Mucosa of descending colon (tissue), 3 donors: ENCODE measurements at regions not wholly inside any gene's neighbourhood (a gene's known extent, or its start where the extent isn't known, plus 50 kb on each side); places are given as distances from the start of the nearest gene placed in this dataset.

Experiments used
- ATAC-seq: fragments of 200-7000 bp; cut with Tn5 transposase; one replicate; pipeline ENCODE4 v1.9.1; 2020; ENCODE audit warnings: mild to moderate bottlenecking, moderate library complexity
- DNase-seq, 3 donors: peaks; one replicate each; pipeline ENCODE4 v3.0.0-alpha.2; 2020
- H3K36me3 ChIP-seq: fragments of 200-600 bp; one replicate; pipeline ENCODE4 v1.8.0; 2021; ENCODE audit warnings: low read depth, mild to moderate bottlenecking
- H3K4me1 ChIP-seq: fragments of 200-600 bp; one replicate; pipeline ENCODE4 v1.8.0; 2021; ENCODE audit warnings: low read depth, mild to moderate bottlenecking
- H3K4me3 ChIP-seq: fragments of 200-600 bp; one replicate; pipeline ENCODE4 v1.8.0; 2021; ENCODE audit warnings: mild to moderate bottlenecking
- H3K9me3 ChIP-seq: fragments of 200-600 bp; one replicate; pipeline ENCODE4 v1.8.0; 2021; ENCODE audit warnings: mild to moderate bottlenecking
- intact Hi-C, 2 donors: fragments of 100-400 bp; cut with DNase I in 1 of 2; cut with micrococcal nuclease in 1 of 2; formaldehyde crosslinking; loops; one replicate each; pipeline versions ENCODE4 v1.11.0 to v1.11.1; 2022; cut with DNase I, micrococcal nuclease
- TF ChIP-seq, protein P1 (sequence below): fragments of 200-600 bp; IDR thresholded peaks from one replicate; pipeline ENCODE4 v1.8.0; 2022; ENCODE audit warnings: antibody characterized with exemption, mild to moderate bottlenecking
- donor health status: DM: no; HTN: no; CAD: no; lungs with moderate emphysema.
- donor health status: DM: no; HTN: no; CAD: no.
- donor health status: DM: no; HTN: yes; CAD: no.

GRCh38 chr4:132572210-132572609 is 576.9 kb upstream of the PCDH10 start:
- Histone ChIP-seq H3K36me3 (no peaks in the 10 kb centered on the region), H3K4me1 (no peaks in the 10 kb centered on the region), H3K4me3 (no peak overlapping the region), H3K9me3 (no peaks in the 10 kb centered on the region)
- DNase-seq, result no peak
- no peak for ATAC-seq
- TF ChIP-seq, protein P1, sequence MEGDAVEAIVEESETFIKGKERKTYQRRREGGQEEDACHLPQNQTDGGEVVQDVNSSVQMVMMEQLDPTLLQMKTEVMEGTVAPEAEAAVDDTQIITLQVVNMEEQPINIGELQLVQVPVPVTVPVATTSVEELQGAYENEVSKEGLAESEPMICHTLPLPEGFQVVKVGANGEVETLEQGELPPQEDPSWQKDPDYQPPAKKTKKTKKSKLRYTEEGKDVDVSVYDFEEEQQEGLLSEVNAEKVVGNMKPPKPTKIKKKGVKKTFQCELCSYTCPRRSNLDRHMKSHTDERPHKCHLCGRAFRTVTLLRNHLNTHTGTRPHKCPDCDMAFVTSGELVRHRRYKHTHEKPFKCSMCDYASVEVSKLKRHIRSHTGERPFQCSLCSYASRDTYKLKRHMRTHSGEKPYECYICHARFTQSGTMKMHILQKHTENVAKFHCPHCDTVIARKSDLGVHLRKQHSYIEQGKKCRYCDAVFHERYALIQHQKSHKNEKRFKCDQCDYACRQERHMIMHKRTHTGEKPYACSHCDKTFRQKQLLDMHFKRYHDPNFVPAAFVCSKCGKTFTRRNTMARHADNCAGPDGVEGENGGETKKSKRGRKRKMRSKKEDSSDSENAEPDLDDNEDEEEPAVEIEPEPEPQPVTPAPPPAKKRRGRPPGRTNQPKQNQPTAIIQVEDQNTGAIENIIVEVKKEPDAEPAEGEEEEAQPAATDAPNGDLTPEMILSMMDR, result no peak
- intact Hi-C loops, result no loop called here

DNA sequence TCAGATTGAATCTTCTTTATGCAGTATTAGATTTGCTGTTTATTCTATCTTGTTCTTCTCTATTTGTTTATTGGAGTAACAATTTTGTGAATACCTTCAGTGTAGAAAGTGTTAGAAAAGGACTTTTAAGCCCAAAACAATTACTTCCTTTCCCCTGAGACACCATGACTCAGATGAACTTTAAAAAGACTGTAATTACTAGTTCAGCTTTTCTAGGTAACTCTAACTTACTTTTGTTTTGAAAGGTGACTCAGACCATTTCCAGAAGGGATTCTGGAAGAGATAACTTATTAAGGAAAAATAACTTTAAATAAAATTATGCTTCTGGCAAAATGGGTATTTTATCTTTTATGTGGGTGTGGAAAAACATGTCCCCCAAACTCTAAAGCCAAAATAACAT is 561.5 kb upstream of the PCDH10 start:
- DNase-seq (no peak), ATAC-seq (no peak)
- Histone ChIP-seq H3K9me3 (peaks cover 4% of the 10 kb centered on the region), H3K36me3 (no peaks in the 10 kb centered on the region), H3K4me3 (no peak overlapping the region), H3K4me1 (no peaks in the 10 kb centered on the region)
- TF ChIP-seq, protein P1, result no peak
- intact Hi-C loops, result no loop called here

DNA sequence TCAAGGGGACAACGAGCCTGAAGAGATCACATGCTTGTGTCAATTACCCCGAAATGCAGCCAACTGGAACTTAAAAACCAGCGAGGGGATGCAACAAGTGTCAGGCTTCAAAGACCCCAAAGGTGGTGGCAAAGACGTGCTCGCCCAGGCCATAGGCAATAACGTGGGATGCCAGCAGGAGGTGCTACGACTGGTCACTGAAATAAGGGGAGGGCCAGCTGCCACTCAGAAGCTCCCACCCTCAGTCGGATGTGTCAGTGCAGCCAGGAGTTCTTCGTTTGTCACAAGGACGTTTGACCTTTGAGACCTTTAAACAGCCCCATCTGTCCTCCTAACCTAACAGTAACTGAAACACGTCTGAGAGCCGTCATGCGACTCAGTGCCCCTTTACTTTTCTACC is 556.8 kb upstream of the PCDH10 start:
- ATAC-seq (no peak), DNase-seq (no peak)
- TF ChIP-seq, protein P1, result no peak
- H3K4me1 ChIP-seq, result no peaks in the 10 kb centered on the region
- no peak overlapping the region for H3K4me3 ChIP-seq
- H3K36me3 ChIP-seq, result no peaks in the 10 kb centered on the region
- intact Hi-C loops, result no loop called here
- H3K9me3 ChIP-seq, result no peaks in the 10 kb centered on the region

DNA sequence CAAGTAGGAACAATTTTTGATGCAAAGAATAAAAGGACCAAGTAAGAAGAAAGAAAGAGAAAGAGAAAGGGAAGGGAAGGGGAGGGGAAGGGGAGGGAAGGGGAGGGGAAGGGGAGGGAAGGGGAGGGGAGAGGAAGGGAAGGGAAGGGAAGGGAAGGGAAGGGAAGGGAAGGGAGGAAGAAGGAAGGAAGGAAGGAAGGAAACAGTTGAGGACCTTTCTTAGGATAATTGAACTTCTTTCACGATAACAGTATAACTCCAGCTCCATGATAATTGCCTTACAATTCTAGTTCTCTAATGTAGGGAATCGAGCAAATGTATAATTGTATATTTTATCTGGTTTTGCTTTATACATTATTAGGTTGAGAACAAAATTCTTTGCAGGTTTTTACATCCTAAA is 556.2 kb upstream of the PCDH10 start:
- no peaks in the 10 kb centered on the region for H3K9me3 ChIP-seq
- ATAC-seq (no peak), DNase-seq (no peak)
- H3K4me1 ChIP-seq, result no peaks in the 10 kb centered on the region
- H3K36me3 ChIP-seq, result no peaks in the 10 kb centered on the region
- intact Hi-C loops, result no loop called here
- TF ChIP-seq, protein P1, result no peak
- H3K4me3 ChIP-seq, result no peak overlapping the region

- no peak overlapping the region for H3K4me3 ChIP-seq
- TF ChIP-seq, protein P1, result no peak
- no peak for DNase-seq
- H3K9me3 ChIP-seq, result no peaks in the 10 kb centered on the region
- H3K4me1 ChIP-seq, result no peaks in the 10 kb centered on the region
- H3K36me3 ChIP-seq, result no peaks in the 10 kb centered on the region
- intact Hi-C loops, result no loop called here
- no peak for ATAC-seq
Measured at GRCh38 chr4:132593717-132594400, 555.2 kb upstream of the PCDH10 start.

DNA sequence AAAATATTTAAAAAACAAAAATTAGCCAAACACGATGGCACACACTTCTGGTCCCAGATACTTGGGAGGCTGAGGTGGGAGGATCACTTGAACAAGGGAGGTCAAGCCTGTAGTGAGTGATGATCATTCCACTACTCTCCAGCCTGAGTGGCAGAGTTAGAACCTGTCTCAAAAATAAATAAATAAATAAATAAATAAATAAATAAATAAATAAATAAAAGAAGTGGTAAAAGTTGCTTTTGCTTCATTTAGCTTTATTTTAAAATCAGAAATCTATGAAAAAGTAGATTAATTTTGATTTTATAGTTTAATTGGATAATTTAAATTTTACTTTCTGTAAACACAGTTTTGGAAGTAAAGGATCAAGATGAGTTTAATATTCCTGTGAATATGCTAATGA is 552.9 kb upstream of the PCDH10 start:
- intact Hi-C loops, result no loop called here
- H3K9me3 ChIP-seq, result no peaks in the 10 kb centered on the region
- H3K4me1 ChIP-seq, result no peaks in the 10 kb centered on the region

More for the DNA sequence above, 552.9 kb upstream of the PCDH10 start:
- no peak for ATAC-seq
- H3K36me3 ChIP-seq, result no peaks in the 10 kb centered on the region
- H3K4me3 ChIP-seq, result no peak overlapping the region
- no peak for DNase-seq
- TF ChIP-seq, protein P1, result no peak
